Gastroesophageal sphincter (tissue), 4 donors: ENCODE measurements at regions not wholly inside any gene's neighbourhood (a gene's known extent, or its start where the extent isn't known, plus 50 kb on each side); places are given as distances from the start of the nearest gene placed in this dataset.

ENCODE experiments used
- ATAC-seq: fragments of 150-250 bp; one replicate; pipeline ENCODE4 v1.9.1; 2016; ENCODE audit warnings: mild to moderate bottlenecking, moderate library complexity
- H3K27ac ChIP-seq, 4 donors: fragments of 200-600 bp; sonication (generic) in 3 of 4; 1 replicate in 3 of 4; 2 replicates in 1 of 4; pipeline ENCODE4 v1.5.1; 2016 to 2019
- H3K27me3 ChIP-seq: fragments of 200-600 bp; sonication (generic); one replicate; pipeline ENCODE4 v1.5.1; 2019
- H3K36me3 ChIP-seq, 2 donors: fragments of 200-600 bp; sonication (generic); one replicate each; pipeline ENCODE4 v1.5.1; 2019; ENCODE audit warnings: control low read depth in 1 of 2
- H3K4me1 ChIP-seq, 3 donors: fragments of 200-600 bp; sonication (generic); 1 replicate in 2 of 3; 2 replicates in 1 of 3; pipeline ENCODE4 v1.5.1; 2016 to 2019; ENCODE audit warnings: control low read depth in 2 of 3
- H3K4me3 ChIP-seq, 2 donors: fragments of 200-600 bp; sonication (generic); one replicate each; pipeline ENCODE4 v1.5.1; 2019; ENCODE audit warnings: mild to moderate bottlenecking in 1 of 2, moderate library complexity in 1 of 2
- H3K9me3 ChIP-seq, 3 donors: fragments of 200-600 bp; sonication (generic); one replicate each; pipeline ENCODE4 v1.5.1; 2017 to 2019; ENCODE audit warnings: control low read depth in 2 of 3
- EP300 ChIP-seq: sonication (generic); formaldehyde crosslinking; IDR thresholded peaks from one replicate; pipeline ENCODE4 v1.6.1; 2017; ENCODE audit warnings: antibody characterized with exemption, mild to moderate bottlenecking
- POLR2A ChIP-seq, 2 donors: fragments of 450-650 bp; IDR thresholded peaks; one replicate each; pipeline ENCODE4 v1.6.1; 2017; ENCODE audit warnings: antibody characterized with exemption in 2 of 2, mild to moderate bottlenecking in 2 of 2, moderate library complexity in 1 of 2
- POLR2AphosphoS5 ChIP-seq: sonication (generic); formaldehyde crosslinking; IDR thresholded peaks from one replicate; pipeline ENCODE4 v1.6.1; 2017; ENCODE audit warnings: antibody characterized with exemption
- WGBS, 2 donors: methylation state at CpG; one replicate each; pipeline ENCODE4 v1.1.5; 2018; ENCODE audit warnings: low coverage in 1 of 2; 5-methylcytosine and 5-hydroxymethylcytosine counted together
- TF ChIP-seq, protein P1 (sequence below), 4 experiments: fragments of 200-600 bp in 2 of 4; fragments of 450-650 bp in 2 of 4; sonication (generic) in 1 of 4; IDR thresholded peaks; one replicate each; pipeline ENCODE4 v1.5.1; 2017 to 2019; ENCODE audit warnings: antibody characterized with exemption in 4 of 4, mild to moderate bottlenecking in 2 of 4, moderate library complexity in 2 of 4

- TF ChIP-seq EP300 = no peak
- TF ChIP-seq, protein P1, sequence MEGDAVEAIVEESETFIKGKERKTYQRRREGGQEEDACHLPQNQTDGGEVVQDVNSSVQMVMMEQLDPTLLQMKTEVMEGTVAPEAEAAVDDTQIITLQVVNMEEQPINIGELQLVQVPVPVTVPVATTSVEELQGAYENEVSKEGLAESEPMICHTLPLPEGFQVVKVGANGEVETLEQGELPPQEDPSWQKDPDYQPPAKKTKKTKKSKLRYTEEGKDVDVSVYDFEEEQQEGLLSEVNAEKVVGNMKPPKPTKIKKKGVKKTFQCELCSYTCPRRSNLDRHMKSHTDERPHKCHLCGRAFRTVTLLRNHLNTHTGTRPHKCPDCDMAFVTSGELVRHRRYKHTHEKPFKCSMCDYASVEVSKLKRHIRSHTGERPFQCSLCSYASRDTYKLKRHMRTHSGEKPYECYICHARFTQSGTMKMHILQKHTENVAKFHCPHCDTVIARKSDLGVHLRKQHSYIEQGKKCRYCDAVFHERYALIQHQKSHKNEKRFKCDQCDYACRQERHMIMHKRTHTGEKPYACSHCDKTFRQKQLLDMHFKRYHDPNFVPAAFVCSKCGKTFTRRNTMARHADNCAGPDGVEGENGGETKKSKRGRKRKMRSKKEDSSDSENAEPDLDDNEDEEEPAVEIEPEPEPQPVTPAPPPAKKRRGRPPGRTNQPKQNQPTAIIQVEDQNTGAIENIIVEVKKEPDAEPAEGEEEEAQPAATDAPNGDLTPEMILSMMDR (IDR thresholded peaks at IDR 0.05) = peak in 2 of 4 experiments; percentile 22 to 25
- 57 to 70% methylated on average over 1 to 2 of the region's 2 CpGs for WGBS, 2 donors
- Histone ChIP-seq H3K27me3 (no peaks in the 10 kb centered on the region), H3K4me1 (no peaks in the 10 kb centered on the region), H3K36me3 (no peaks in the 10 kb centered on the region), H3K4me3 (no peak overlapping the region), H3K9me3 (no peaks in the 10 kb centered on the region), H3K27ac (no peak overlapping the region)
- no peak for ATAC-seq
Measured at GRCh38 chr3:189041482-189042090, 130.2 kb upstream of the TPRG1 start.

DNA sequence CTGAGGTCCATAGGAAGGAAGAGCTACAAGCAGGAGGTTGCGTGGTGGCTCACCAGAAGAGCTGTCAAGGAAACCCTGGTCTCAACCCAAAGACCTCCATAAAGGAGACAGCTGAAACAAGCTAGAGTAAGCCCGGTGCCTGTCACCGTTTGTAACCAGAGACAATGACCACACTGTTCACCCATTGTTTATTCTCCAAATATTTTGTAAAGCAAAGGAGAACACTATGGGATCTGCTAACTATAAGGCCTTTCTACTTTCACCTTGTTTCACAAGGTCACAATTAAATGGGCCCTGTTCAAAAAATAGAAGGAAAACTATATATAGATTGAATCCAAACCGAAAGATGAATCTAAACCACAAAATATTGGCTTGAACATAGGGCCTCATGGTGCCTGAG, 128.9 kb upstream of the TPRG1 start:
- no peaks in the 10 kb centered on the region for H3K9me3 ChIP-seq
- no peak for TF ChIP-seq EP300
- no peak for TF ChIP-seq POLR2A (IDR thresholded peaks at IDR 0.05)
- TF ChIP-seq POLR2AphosphoS5 = no peak
- TF ChIP-seq, protein P1 (IDR thresholded peaks at IDR 0.05) = no peak
- H3K36me3 ChIP-seq = no peaks in the 10 kb centered on the region
- H3K4me3 ChIP-seq = no peak overlapping the region
- H3K27ac ChIP-seq = no peak overlapping the region
- no peaks in the 10 kb centered on the region for H3K27me3 ChIP-seq
- no peaks in the 10 kb centered on the region for H3K4me1 ChIP-seq
- 86 to 89% methylated on average over 4 of the region's 4 CpGs for WGBS, 2 donors
- ATAC-seq = no peak

GRCh38 chr3:189049458-189050236, 122.1 kb upstream of the TPRG1 start:
- Histone ChIP-seq H3K27ac (no peak overlapping the region), H3K27me3 (no peaks in the 10 kb centered on the region), H3K36me3 (no peaks in the 10 kb centered on the region), H3K4me1 (no peaks in the 10 kb centered on the region), H3K9me3 (peaks cover 0 to 28% (median 0%) of the 10 kb centered on the region in 3 donors), H3K4me3 (no peak overlapping the region)
- 80 to 95% methylated on average over 4 to 7 of the region's 7 CpGs for whole genome bisulfite sequencing, 2 donors
- ATAC-seq = no peak
- TF ChIP-seq POLR2A (IDR thresholded peaks at IDR 0.05) (no peak), POLR2AphosphoS5 (no peak), EP300 (no peak)
- TF ChIP-seq, protein P1 (IDR thresholded peaks at IDR 0.05) = no peak

DNA sequence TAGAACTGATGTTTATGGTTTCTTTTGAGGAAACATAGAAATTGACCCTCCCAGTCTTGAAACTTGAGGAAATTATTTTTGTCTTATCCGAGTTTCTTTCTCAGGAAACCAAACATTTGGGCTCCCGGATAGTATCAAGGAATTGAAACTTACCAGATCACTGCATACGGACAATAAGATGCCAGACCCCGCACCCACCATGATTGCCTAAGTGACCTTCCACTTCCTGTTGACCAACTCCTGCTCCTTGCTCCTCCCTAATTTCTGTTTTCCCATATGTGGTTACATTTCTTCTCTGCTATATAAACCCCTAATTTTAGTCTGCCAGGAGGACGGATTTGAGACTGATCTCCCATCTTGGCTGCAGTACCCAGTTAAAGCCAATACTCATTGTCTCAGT, 118.4 kb upstream of the TPRG1 start:
- 83 to 87% methylated on average over 4 to 5 of the region's 5 CpGs for whole genome bisulfite sequencing, 2 donors
- Histone ChIP-seq H3K4me1 (no peaks in the 10 kb centered on the region), H3K27me3 (no peaks in the 10 kb centered on the region), H3K27ac (no peak overlapping the region), H3K9me3 (peaks cover 0 to 28% (median 0%) of the 10 kb centered on the region in 3 donors), H3K36me3 (no peaks in the 10 kb centered on the region), H3K4me3 (no peak overlapping the region)
- no peak for ATAC-seq
- TF ChIP-seq, protein P1 (IDR thresholded peaks at IDR 0.05) = no peak
- TF ChIP-seq EP300 (no peak), POLR2A (IDR thresholded peaks at IDR 0.05) (no peak), POLR2AphosphoS5 (no peak)
